PC-3 (cell line): ENCODE measurements at regions not wholly inside any gene's neighbourhood (a gene's known extent, or its start where the extent isn't known, plus 50 kb on each side); places are given as distances from the start of the nearest gene placed in this dataset.
A peak's percentile ranks its signal among the peaks of the same experiment; 100 is the strongest.

Experiments
- ATAC-seq: fragments of 200-7000 bp; cut with Tn5 transposase; 2 replicates; pipeline ENCODE4 v1.9.1; 2020; ENCODE audit warnings: mild to moderate bottlenecking, moderate library complexity
- BruUV-seq: library from RNA; stranded (reverse); fragments of 400-500 nt; replicated peaks from 2 replicates; lab custom pipeline; 2021; lab: Mats Ljungman, UMichigan
- CTCF ChIA-PET: fragments of 300-600 bp; sonication (Branson Sonifier 250); formaldehyde crosslinking; loops from one replicate; lab custom pipeline; 2022; ENCODE audit warnings: antibody characterized with exemption; lab: Charles Lee
- POLR2A ChIA-PET: fragments of 300-600 bp; sonication (Branson Sonifier 250); formaldehyde crosslinking; loops from one replicate; lab custom pipeline; 2022; ENCODE audit warnings: antibody characterized with exemption; ENCODE audit not compliant: unreplicated experiment; lab: Charles Lee
- DNase-seq: peaks from one replicate; pipeline ENCODE4 v3.0.0-alpha.2; 2015
- H2AFZ ChIP-seq: fragments of 300-600 bp; sonication (generic); 2 replicates; pipeline ENCODE4 v1.6.0; 2016; ENCODE audit warnings: antibody characterized with exemption, low read length
- H3F3A ChIP-seq: fragments of 300-600 bp; sonication (generic); one replicate; pipeline ENCODE4 v1.6.0; 2017; ENCODE audit warnings: antibody characterized with exemption, low read length, control low read depth, mild to moderate bottlenecking; ENCODE audit not compliant: unreplicated experiment
- H3K27ac ChIP-seq: fragments of 300-600 bp; sonication (generic); 2 replicates; pipeline ENCODE4 v1.5.1; 2016; ENCODE audit warnings: mild to moderate bottlenecking, low read length
- H3K27me3 ChIP-seq: fragments of 300-600 bp; sonication (generic); 2 replicates; pipeline ENCODE4 v1.6.1; 2016; ENCODE audit warnings: low read length, mixed read lengths
- H3K36me3 ChIP-seq: fragments of 300-600 bp; sonication (generic); 2 replicates; pipeline ENCODE4 v1.6.1; 2016; ENCODE audit warnings: low read depth, mixed run types, low read length, mixed read lengths
- H3K4me1 ChIP-seq: fragments of 300-600 bp; sonication (generic); 2 replicates; pipeline ENCODE4 v1.5.1; 2016; ENCODE audit warnings: low read length; ENCODE audit not compliant: insufficient read depth
- H3K4me2 ChIP-seq: fragments of 300-600 bp; sonication (generic); 2 replicates; pipeline ENCODE4 v1.6.0; 2016; ENCODE audit warnings: low read length
- H3K4me3 ChIP-seq: fragments of 300-600 bp; sonication (generic); 2 replicates; pipeline ENCODE4 v1.5.1; 2016; ENCODE audit warnings: mild to moderate bottlenecking, low read length, mixed read lengths
- H3K79me2 ChIP-seq: fragments of 300-600 bp; sonication (generic); 2 replicates; pipeline ENCODE4 v1.6.1; 2017; ENCODE audit warnings: low read length, mixed read lengths
- H3K9ac ChIP-seq: fragments of 300-600 bp; sonication (generic); 2 replicates; pipeline ENCODE4 v1.6.0; 2016; ENCODE audit warnings: mild to moderate bottlenecking, low read length
- H3K9me2 ChIP-seq: fragments of 300-600 bp; sonication (generic); replicated peaks from 2 replicates; pipeline ENCODE4 v1.6.1; 2016; ENCODE audit warnings: mixed run types, low read length, mixed read lengths
- H3K9me3 ChIP-seq: fragments of 300-600 bp; sonication (generic); 2 replicates; pipeline ENCODE4 v1.6.1; 2016; ENCODE audit warnings: low read length, mixed read lengths
- H4K20me1 ChIP-seq: fragments of 300-600 bp; sonication (generic); 2 replicates; pipeline ENCODE4 v1.6.1; 2016; ENCODE audit warnings: low read length, mixed read lengths
- EZH2 ChIP-seq: fragments of 300-600 bp; sonication (generic); IDR thresholded peaks from one replicate; pipeline ENCODE4 v1.6.1; 2017; ENCODE audit warnings: antibody characterized with exemption, mild to moderate bottlenecking, low read length; ENCODE audit not compliant: unreplicated experiment
- EZH2phosphoT487 ChIP-seq: fragments of 300-600 bp; sonication (generic); IDR thresholded peaks from 2 replicates; pipeline ENCODE4 v1.6.1; 2018; ENCODE audit warnings: mild to moderate bottlenecking, antibody characterized with exemption, low read length, borderline replicate concordance
- intact Hi-C: fragments of 100-400 bp; cut with micrococcal nuclease; formaldehyde crosslinking; loops from 2 replicates; pipeline ENCODE4 v1.9.0; 2023
- TF ChIP-seq, protein P1 (sequence below): fragments of 300-600 bp; sonication (generic); conservative IDR thresholded peaks from 2 replicates; pipeline ENCODE4 v1.5.1; 2017; ENCODE audit warnings: antibody characterized with exemption, low read depth, mild to moderate bottlenecking, low read length

DNA sequence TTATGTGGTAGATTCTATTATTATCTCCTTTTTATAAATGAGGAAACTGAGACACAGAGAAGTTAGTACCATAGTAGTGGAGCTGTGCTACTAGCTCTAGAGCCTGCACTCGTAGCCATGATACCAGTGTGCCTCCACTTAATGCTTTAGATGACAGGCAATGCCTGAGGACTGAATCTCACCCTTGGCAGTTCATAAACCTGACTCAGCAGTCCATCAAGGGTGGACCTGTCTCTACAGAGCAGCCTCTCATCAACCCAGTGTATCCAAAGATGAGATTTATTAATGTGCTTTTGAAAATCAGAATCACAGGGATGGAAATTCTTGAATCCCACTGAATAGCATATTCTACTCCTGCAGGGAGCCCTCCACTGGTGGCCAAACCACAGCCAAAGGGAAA lies 483.2 kb upstream of the DIPK2B start:
- TF ChIP-seq EZH2, result no peak
- no peak for TF ChIP-seq EZH2phosphoT487
- TF ChIP-seq, protein P1, sequence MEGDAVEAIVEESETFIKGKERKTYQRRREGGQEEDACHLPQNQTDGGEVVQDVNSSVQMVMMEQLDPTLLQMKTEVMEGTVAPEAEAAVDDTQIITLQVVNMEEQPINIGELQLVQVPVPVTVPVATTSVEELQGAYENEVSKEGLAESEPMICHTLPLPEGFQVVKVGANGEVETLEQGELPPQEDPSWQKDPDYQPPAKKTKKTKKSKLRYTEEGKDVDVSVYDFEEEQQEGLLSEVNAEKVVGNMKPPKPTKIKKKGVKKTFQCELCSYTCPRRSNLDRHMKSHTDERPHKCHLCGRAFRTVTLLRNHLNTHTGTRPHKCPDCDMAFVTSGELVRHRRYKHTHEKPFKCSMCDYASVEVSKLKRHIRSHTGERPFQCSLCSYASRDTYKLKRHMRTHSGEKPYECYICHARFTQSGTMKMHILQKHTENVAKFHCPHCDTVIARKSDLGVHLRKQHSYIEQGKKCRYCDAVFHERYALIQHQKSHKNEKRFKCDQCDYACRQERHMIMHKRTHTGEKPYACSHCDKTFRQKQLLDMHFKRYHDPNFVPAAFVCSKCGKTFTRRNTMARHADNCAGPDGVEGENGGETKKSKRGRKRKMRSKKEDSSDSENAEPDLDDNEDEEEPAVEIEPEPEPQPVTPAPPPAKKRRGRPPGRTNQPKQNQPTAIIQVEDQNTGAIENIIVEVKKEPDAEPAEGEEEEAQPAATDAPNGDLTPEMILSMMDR, result no peak
- DNase-seq, result no peak
- no peaks in the 10 kb centered on the region for H3K4me1 ChIP-seq
- no peak for ATAC-seq
- CTCF ChIA-PET, result no interaction called here
- H3F3A ChIP-seq, result no peaks in the 10 kb centered on the region
- intact Hi-C loops, result no loop called here
- no peaks in the 10 kb centered on the region for H4K20me1 ChIP-seq
- H2AFZ ChIP-seq, result no peak overlapping the region
- no peak overlapping the region for H3K27ac ChIP-seq
- H3K36me3 ChIP-seq, result no peaks in the 10 kb centered on the region
- no peak overlapping the region for H3K4me3 ChIP-seq
- no peaks in the 10 kb centered on the region for H3K9me2 ChIP-seq
- no peak overlapping the region for H3K4me2 ChIP-seq
- no TSS peak for BruUV-seq
- POLR2A ChIA-PET, result no interaction called here
- H3K79me2 ChIP-seq, result no peaks in the 10 kb centered on the region
- no peak overlapping the region for H3K9ac ChIP-seq
- H3K27me3 ChIP-seq, result no peaks in the 10 kb centered on the region
- no peaks in the 10 kb centered on the region for H3K9me3 ChIP-seq

DNA sequence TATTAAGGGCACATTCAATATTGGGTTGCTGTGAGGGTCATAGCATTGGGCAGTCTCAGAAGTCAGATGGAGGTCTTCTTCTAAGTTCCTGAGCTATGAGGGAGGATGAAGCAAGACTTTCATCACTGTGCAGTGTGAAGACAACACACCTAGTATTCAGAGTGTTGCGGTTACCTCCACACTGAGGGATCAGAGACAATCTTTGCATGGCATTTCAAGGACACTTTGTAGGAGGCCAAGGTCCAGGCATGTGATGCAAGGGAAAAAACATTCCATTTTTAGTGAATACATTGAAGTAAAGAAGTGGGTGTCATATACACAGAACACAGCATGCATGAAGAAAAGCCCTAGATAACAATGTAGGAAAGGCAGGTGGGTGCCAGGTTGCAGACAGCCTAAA lies 481.2 kb upstream of the DIPK2B start:
- H2AFZ ChIP-seq, result no peak overlapping the region
- intact Hi-C loops, result no loop called here
- H3K36me3 ChIP-seq, result no peaks in the 10 kb centered on the region
- no peaks in the 10 kb centered on the region for H3K4me1 ChIP-seq
- H4K20me1 ChIP-seq, result no peaks in the 10 kb centered on the region
- TF ChIP-seq EZH2phosphoT487 (no peak), EZH2 (no peak)
- TF ChIP-seq, protein P1, result no peak
- POLR2A ChIA-PET, result no interaction called here
- CTCF ChIA-PET, result no interaction called here
- no peaks in the 10 kb centered on the region for H3K79me2 ChIP-seq
- no peak overlapping the region for H3K4me2 ChIP-seq
- H3K27me3 ChIP-seq, result no peaks in the 10 kb centered on the region
- H3K9me3 ChIP-seq, result no peaks in the 10 kb centered on the region
- no peaks in the 10 kb centered on the region for H3F3A ChIP-seq
- H3K9me2 ChIP-seq, result no peaks in the 10 kb centered on the region
- no peak overlapping the region for H3K4me3 ChIP-seq
- no peak overlapping the region for H3K9ac ChIP-seq
- BruUV-seq, result no TSS peak
- no peak for ATAC-seq
- DNase-seq, result no peak
- H3K27ac ChIP-seq, result no peak overlapping the region

DNA sequence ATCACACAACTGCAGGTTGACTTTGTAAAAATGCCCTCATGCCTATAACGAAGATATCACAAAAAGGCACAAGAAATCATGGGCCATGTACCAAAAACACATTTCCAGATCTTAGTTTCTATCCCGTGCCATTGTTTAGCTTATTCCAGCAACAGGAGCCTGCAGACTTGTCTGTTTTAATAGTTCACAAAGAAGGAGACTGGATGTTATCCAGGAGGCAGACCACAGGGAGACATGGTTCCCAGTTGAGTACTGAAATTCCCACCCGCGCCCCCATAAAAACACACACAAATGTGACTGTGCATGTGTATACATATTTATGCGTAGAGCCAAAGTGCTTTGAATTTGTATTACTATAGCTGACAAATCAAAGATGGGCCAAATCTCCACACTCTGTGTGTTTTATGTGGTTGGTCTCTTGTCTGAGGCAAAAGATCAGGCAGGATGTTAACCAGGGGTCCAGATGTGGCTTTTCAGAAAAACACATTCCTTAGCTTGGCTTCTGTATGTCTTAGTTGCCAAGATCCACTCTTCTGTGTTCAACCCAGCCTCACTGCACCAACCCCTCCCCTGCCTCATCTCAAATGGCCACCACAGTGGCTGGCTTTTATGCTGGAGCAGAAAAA lies 469.2 kb upstream of the DIPK2B start:
- Histone ChIP-seq H3K79me2 (no peaks in the 10 kb centered on the region), H3K4me2 (no peak overlapping the region), H3F3A (no peaks in the 10 kb centered on the region), H3K9me3 (no peaks in the 10 kb centered on the region), H3K4me3 (no peak overlapping the region), H4K20me1 (no peaks in the 10 kb centered on the region), H3K27ac (peak overlapping the region; percentile 34), H3K36me3 (no peaks in the 10 kb centered on the region), H3K9ac (no peak overlapping the region), H2AFZ (no peak overlapping the region), H3K27me3 (no peaks in the 10 kb centered on the region), H3K4me1 (peaks cover 11% of the 10 kb centered on the region), H3K9me2 (no peaks in the 10 kb centered on the region)
- POLR2A ChIA-PET, result no interaction called here
- TF ChIP-seq, protein P1, result no peak
- TF ChIP-seq EZH2phosphoT487 (no peak), EZH2 (no peak)
- no TSS peak for BruUV-seq
- intact Hi-C loops, result no loop called here
- DNase-seq, result no peak
- no peak for ATAC-seq
- CTCF ChIA-PET, result interaction anchor here (0.8 kb wide), 1 partner anchor 145 kb away, joined by 3 read pairs; no protein-coding TSS in a partner anchor
